Kidney (tissue), 13 donors: ENCODE measurements at regions not wholly inside any gene's neighbourhood (a gene's known extent, or its start where the extent isn't known, plus 50 kb on each side); places are given as distances from the start of the nearest gene placed in this dataset.

Experiments used
- DNase-seq, 5 donors: peaks; one replicate each; pipeline ENCODE4 v3.0.0-alpha.2; 2013 to 2020
- FAIRE-seq: peaks from 2 replicates; lab custom pipeline; 2012; peaks lifted over from hg19 to GRCh38; lab: Jason Lieb, UNC
- H3K27ac ChIP-seq, 2 donors: one replicate each; pipeline ENCODE4 v1.7.0; 2013; ENCODE audit warnings: low read depth in 2 of 2, low read length in 2 of 2, inconsistent platforms in 1 of 2
- H3K27me3 ChIP-seq: one replicate; pipeline ENCODE4 v1.7.1; 2013; ENCODE audit warnings: low read length, inconsistent platforms; ENCODE audit not compliant: control insufficient read depth, insufficient read depth
- H3K36me3 ChIP-seq, 3 donors: one replicate each; pipeline versions ENCODE4 v1.7.0 to v1.7.1; 2013; ENCODE audit warnings: low read length in 3 of 3, control low read depth in 1 of 3, inconsistent platforms in 1 of 3; ENCODE audit not compliant: insufficient read depth in 3 of 3, control insufficient read depth in 2 of 3
- H3K4me1 ChIP-seq, 3 donors: one replicate each; pipeline versions ENCODE4 v1.7.0 to v1.7.1; 2013; ENCODE audit warnings: low read length in 3 of 3, inconsistent platforms in 1 of 3, low read depth in 1 of 3; ENCODE audit not compliant: control insufficient read depth in 2 of 3, insufficient read depth in 2 of 3
- H3K4me3 ChIP-seq, 3 donors: one replicate each; pipeline versions ENCODE4 v1.7.0 to v1.8.1; 2013; ENCODE audit warnings: low read length in 3 of 3, control low read depth in 1 of 3, inconsistent platforms in 1 of 3
- H3K9ac ChIP-seq, 3 donors: one replicate each; pipeline versions ENCODE4 v1.7.0 to v1.7.1; 2013; ENCODE audit warnings: low read length in 3 of 3, control low read depth in 1 of 3, inconsistent platforms in 1 of 3
- H3K9me3 ChIP-seq, 3 donors: one replicate each; pipeline versions ENCODE4 v1.7.0 to v1.7.1; 2013; ENCODE audit warnings: low read length in 3 of 3, control low read depth in 1 of 3, inconsistent platforms in 1 of 3; ENCODE audit not compliant: control insufficient read depth in 2 of 3, insufficient read depth in 1 of 3
- CTCF ChIP-seq: IDR thresholded peaks from 3 replicates; pipeline ENCODE4 v1.5.1; 2012; ENCODE audit warnings: mild to moderate bottlenecking, moderate library complexity, borderline replicate concordance; ENCODE audit not compliant: insufficient read depth; ENCODE audit errors: extremely low read depth
- intact Hi-C: fragments of 100-400 bp; cut with DNase I; formaldehyde crosslinking; loops from one replicate; pipeline ENCODE4 v1.11.1; 2022
- donor health status: control.
- donor health status: control.
- donor health status: control.
- donor health status: control.
- donor health status: control.
- donor health status: DM: yes; HTN: yes; CAD: no.
- donor health status: Normal renal cell carcinoma (clear cell type).

- H3K27me3 ChIP-seq, result no peaks in the 10 kb centered on the region
- intact Hi-C loops, result no loop called here
- H3K27ac ChIP-seq, result no peak overlapping the region
- H3K4me1 ChIP-seq, result no peaks in the 10 kb centered on the region
- H3K4me3 ChIP-seq, result no peak overlapping the region
- no peak for FAIRE-seq
- no peak for TF ChIP-seq CTCF
- no peak overlapping the region for H3K9ac ChIP-seq
- no peaks in the 10 kb centered on the region for H3K36me3 ChIP-seq
- no peaks in the 10 kb centered on the region for H3K9me3 ChIP-seq
- no peak for DNase-seq
These were observed 238.6 kb upstream of the ACTBL2 start for GRCh38 chr5:57721226-57721625.

GRCh38 chr5:57720656-57721055, 238.0 kb upstream of the ACTBL2 start:
- intact Hi-C loops, result no loop called here
- Histone ChIP-seq H3K4me3 (no peak overlapping the region), H3K4me1 (no peaks in the 10 kb centered on the region), H3K9me3 (no peaks in the 10 kb centered on the region), H3K27ac (no peak overlapping the region), H3K27me3 (no peaks in the 10 kb centered on the region), H3K9ac (no peak overlapping the region), H3K36me3 (no peaks in the 10 kb centered on the region)
- FAIRE-seq (no peak), DNase-seq (no peak)
- no peak for TF ChIP-seq CTCF

GRCh38 chr5:57719216-57719615, 236.6 kb upstream of the ACTBL2 start:
- FAIRE-seq (no peak), DNase-seq (no peak)
- TF ChIP-seq CTCF, result no peak
- H3K27me3 ChIP-seq, result no peaks in the 10 kb centered on the region
- no peaks in the 10 kb centered on the region for H3K9me3 ChIP-seq
- intact Hi-C loops, result no loop called here
- H3K4me3 ChIP-seq, result no peak overlapping the region
- no peak overlapping the region for H3K9ac ChIP-seq
- H3K27ac ChIP-seq, result no peak overlapping the region
- no peaks in the 10 kb centered on the region for H3K36me3 ChIP-seq
- no peaks in the 10 kb centered on the region for H3K4me1 ChIP-seq

- TF ChIP-seq CTCF, result no peak
- FAIRE-seq, result no peak
- intact Hi-C loops, result no loop called here
These were observed 235.5 kb upstream of the ACTBL2 start for GRCh38 chr5:57718155-57718554.

More at GRCh38 chr5:57718155-57718554, 235.5 kb upstream of the ACTBL2 start:
- Histone ChIP-seq H3K36me3 (no peaks in the 10 kb centered on the region), H3K4me3 (no peak overlapping the region), H3K27ac (no peak overlapping the region), H3K27me3 (no peaks in the 10 kb centered on the region), H3K4me1 (no peaks in the 10 kb centered on the region), H3K9me3 (no peaks in the 10 kb centered on the region), H3K9ac (no peak overlapping the region)
- DNase-seq, result no peak
